GM21619 (cell line): ENCODE measurements at regions not wholly inside any gene's neighbourhood (a gene's known extent, or its start where the extent isn't known, plus 50 kb on each side); places are given as distances from the start of the nearest gene placed in this dataset.

Experiments used
- ATAC-seq: cut with Tn5 transposase; IDR thresholded peaks from one replicate; pipeline ENCODE4 v1.9.1; 2021; ENCODE audit not compliant: unreplicated experiment

GRCh38 chr1:221834698-221835513, 93.0 kb upstream of the DUSP10 start:
- no peak for ATAC-seq

GRCh38 chr1:221832617-221833016, 90.7 kb upstream of the DUSP10 start:
- ATAC-seq = no peak

- ATAC-seq = no peak
These were observed 90.3 kb upstream of the DUSP10 start for GRCh38 chr1:221832151-221832550.

- no peak for ATAC-seq
These were observed 87.6 kb upstream of the DUSP10 start for GRCh38 chr1:221829327-221830015.

- ATAC-seq = no peak
These were observed 85.4 kb upstream of the DUSP10 start for GRCh38 chr1:221827307-221827642.

- ATAC-seq = no peak
These were observed 83.0 kb upstream of the DUSP10 start for GRCh38 chr1:221824909-221825308.

- peak; percentile 50 for ATAC-seq
These were observed 82.1 kb upstream of the DUSP10 start for GRCh38 chr1:221824025-221824424.

GRCh38 chr1:221823561-221823960, 81.7 kb upstream of the DUSP10 start:
- ATAC-seq = peak; percentile 13

- ATAC-seq = peak; percentile 66
These were observed 81.3 kb upstream of the DUSP10 start for GRCh38 chr1:221823149-221823548.

GRCh38 chr1:221822591-221822990, 80.7 kb upstream of the DUSP10 start:
- no peak for ATAC-seq

GRCh38 chr1:221816899-221817298, 75.0 kb upstream of the DUSP10 start:
- no peak for ATAC-seq

- no peak for ATAC-seq
These were observed 73.8 kb upstream of the DUSP10 start for GRCh38 chr1:221815660-221816059.

- ATAC-seq = no peak
These were observed 72.0 kb upstream of the DUSP10 start for GRCh38 chr1:221813887-221814286.

GRCh38 chr1:221812905-221813597, 71.2 kb upstream of the DUSP10 start:
- no peak for ATAC-seq

- ATAC-seq = no peak
These were observed 70.3 kb upstream of the DUSP10 start for GRCh38 chr1:221812088-221812752.

GRCh38 chr1:221810406-221810805, 68.5 kb upstream of the DUSP10 start:
- no peak for ATAC-seq

- peak; percentile 51 for ATAC-seq
These were observed 67.5 kb upstream of the DUSP10 start for GRCh38 chr1:221809091-221810029.

- ATAC-seq = no peak
These were observed 65.1 kb upstream of the DUSP10 start for GRCh38 chr1:221806984-221807383.

GRCh38 chr1:221806236-221806635, 64.3 kb upstream of the DUSP10 start:
- no peak for ATAC-seq

GRCh38 chr1:221805121-221805520, 63.2 kb upstream of the DUSP10 start:
- ATAC-seq = no peak
